ENCODE measurements at regions not wholly inside any gene's neighbourhood (a gene's known extent, or its start where the extent isn't known, plus 50 kb on each side); places are given as distances from the start of the nearest gene placed in this dataset.

- no peak overlapping the region for H3K4me2 ChIP-seq (ENCODE audit: low read length)
These were observed 1656.9 kb downstream of the MRPL39 start for GRCh38 chr21:23950344-23950743.

GRCh38 chr21:23949493-23949892 is 1657.8 kb downstream of the MRPL39 start:
- no peaks in the 10 kb centered on the region for H4K20me1 ChIP-seq (ENCODE audit: insufficient read depth, low read length)
- H3K9ac ChIP-seq (ENCODE audit: low read length) = no peak overlapping the region
- no peak overlapping the region for H3K4me3 ChIP-seq (ENCODE audit: low read length)
- no peaks in the 10 kb centered on the region for H3K4me1 ChIP-seq (ENCODE audit: low read length)
- no peaks in the 10 kb centered on the region for H3K9me3 ChIP-seq (ENCODE audit: insufficient read depth, low read length)
- H3K27me3 ChIP-seq (ENCODE audit: low read depth, low read length) = no peaks in the 10 kb centered on the region
- no peaks in the 10 kb centered on the region for H3K36me3 ChIP-seq (replicated peaks; ENCODE audit: low read depth, low read length)
- H3K4me2 ChIP-seq (ENCODE audit: low read length) = no peak overlapping the region
- H3K27ac ChIP-seq (ENCODE audit: low read length) = no peak overlapping the region
- no peaks in the 10 kb centered on the region for H3K79me2 ChIP-seq (ENCODE audit: low read length)
- H2AFZ ChIP-seq (ENCODE audit: low read depth, low read length) = no peak overlapping the region
- TF ChIP-seq EZH2phosphoT487 (IDR thresholded peaks at IDR 0.05; ENCODE audit: low read depth) = no peak
- no peak for TF ChIP-seq CTCF (IDR thresholded peaks at IDR 0.05; ENCODE audit: low read depth, low read length)

More at GRCh38 chr21:23950344-23950743, 1656.9 kb downstream of the MRPL39 start:
- Histone ChIP-seq H3K9ac (ENCODE audit: low read length) (no peak overlapping the region), H2AFZ (ENCODE audit: low read depth, low read length) (no peak overlapping the region), H3K79me2 (ENCODE audit: low read length) (no peaks in the 10 kb centered on the region), H3K27ac (ENCODE audit: low read length) (no peak overlapping the region), H4K20me1 (ENCODE audit: insufficient read depth, low read length) (no peaks in the 10 kb centered on the region), H3K36me3 (replicated peaks; ENCODE audit: low read depth, low read length) (no peaks in the 10 kb centered on the region), H3K9me3 (ENCODE audit: insufficient read depth, low read length) (no peaks in the 10 kb centered on the region), H3K27me3 (ENCODE audit: low read depth, low read length) (no peaks in the 10 kb centered on the region), H3K4me3 (ENCODE audit: low read length) (no peak overlapping the region), H3K4me1 (ENCODE audit: low read length) (no peaks in the 10 kb centered on the region)
- TF ChIP-seq CTCF (IDR thresholded peaks at IDR 0.05; ENCODE audit: low read depth, low read length) (no peak), EZH2phosphoT487 (IDR thresholded peaks at IDR 0.05; ENCODE audit: low read depth) (no peak)

- H2AFZ ChIP-seq (ENCODE audit: low read depth, low read length) = no peak overlapping the region
- peaks cover 25% of the 10 kb centered on the region for H3K4me1 ChIP-seq (ENCODE audit: low read length)
- H3K4me3 ChIP-seq (ENCODE audit: low read length) = no peak overlapping the region
- no peak overlapping the region for H3K9ac ChIP-seq (ENCODE audit: low read length)
- H3K36me3 ChIP-seq (replicated peaks; ENCODE audit: low read depth, low read length) = no peaks in the 10 kb centered on the region
- H4K20me1 ChIP-seq (ENCODE audit: insufficient read depth, low read length) = no peaks in the 10 kb centered on the region
- no peaks in the 10 kb centered on the region for H3K27me3 ChIP-seq (ENCODE audit: low read depth, low read length)
- peak overlapping the region; percentile 9; the same call in 1 of the 2 replicates for H3K4me2 ChIP-seq (ENCODE audit: low read length)
- no peaks in the 10 kb centered on the region for H3K79me2 ChIP-seq (ENCODE audit: low read length)
- TF ChIP-seq EZH2phosphoT487 (IDR thresholded peaks at IDR 0.05; ENCODE audit: low read depth) (no peak), CTCF (IDR thresholded peaks at IDR 0.05; ENCODE audit: low read depth, low read length) (no peak)
- no peaks in the 10 kb centered on the region for H3K9me3 ChIP-seq (ENCODE audit: insufficient read depth, low read length)
- no peak overlapping the region for H3K27ac ChIP-seq (ENCODE audit: low read length)
These were observed 1667.8 kb downstream of the MRPL39 start for GRCh38 chr21:23939369-23940065.

GRCh38 chr21:23936991-23937390 is 1670.3 kb downstream of the MRPL39 start:
- H3K27ac ChIP-seq (ENCODE audit: low read length) = no peak overlapping the region
- no peak overlapping the region for H3K4me3 ChIP-seq (ENCODE audit: low read length)
- H3K36me3 ChIP-seq (replicated peaks; ENCODE audit: low read depth, low read length) = no peaks in the 10 kb centered on the region
- no peak for TF ChIP-seq CTCF (IDR thresholded peaks at IDR 0.05; ENCODE audit: low read depth, low read length)
- no peak for TF ChIP-seq EZH2phosphoT487 (IDR thresholded peaks at IDR 0.05; ENCODE audit: low read depth)
- peak overlapping the region; percentile 36 for H3K4me2 ChIP-seq (ENCODE audit: low read length)
- H2AFZ ChIP-seq (ENCODE audit: low read depth, low read length) = no peak overlapping the region
- no peaks in the 10 kb centered on the region for H3K27me3 ChIP-seq (ENCODE audit: low read depth, low read length)
- no peaks in the 10 kb centered on the region for H3K79me2 ChIP-seq (ENCODE audit: low read length)
- H3K9ac ChIP-seq (ENCODE audit: low read length) = no peak overlapping the region
- peaks cover 27% of the 10 kb centered on the region for H3K4me1 ChIP-seq (ENCODE audit: low read length)
- H4K20me1 ChIP-seq (ENCODE audit: insufficient read depth, low read length) = no peaks in the 10 kb centered on the region
- H3K9me3 ChIP-seq (ENCODE audit: insufficient read depth, low read length) = no peaks in the 10 kb centered on the region

All from OCI-LY3 (cell line).